ENCODE measurements at regions not wholly inside any gene's neighbourhood (a gene's known extent, or its start where the extent isn't known, plus 50 kb on each side); places are given as distances from the start of the nearest gene placed in this dataset.

DNA sequence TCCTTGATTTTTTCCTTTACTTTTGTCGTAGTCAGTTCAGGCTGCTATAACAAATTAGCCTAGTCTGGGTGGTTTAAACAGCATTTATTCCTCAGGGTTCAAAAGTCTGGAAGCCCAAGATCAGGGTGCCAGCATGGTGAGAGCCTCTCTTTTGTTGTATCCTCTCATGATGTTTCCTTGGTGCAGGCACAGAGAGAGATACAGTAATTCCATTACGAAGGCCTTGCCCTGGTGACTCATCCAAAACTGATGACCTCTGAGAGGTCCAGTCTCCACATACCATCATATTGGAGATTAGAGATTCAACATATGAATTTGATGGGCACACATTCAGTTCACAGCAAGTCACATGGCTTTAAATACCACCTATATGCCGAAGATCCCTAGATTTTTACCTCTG lies 253.8 kb downstream of the CYRIA start:
- DNase-seq (no peak), ATAC-seq (no peak)

DNA sequence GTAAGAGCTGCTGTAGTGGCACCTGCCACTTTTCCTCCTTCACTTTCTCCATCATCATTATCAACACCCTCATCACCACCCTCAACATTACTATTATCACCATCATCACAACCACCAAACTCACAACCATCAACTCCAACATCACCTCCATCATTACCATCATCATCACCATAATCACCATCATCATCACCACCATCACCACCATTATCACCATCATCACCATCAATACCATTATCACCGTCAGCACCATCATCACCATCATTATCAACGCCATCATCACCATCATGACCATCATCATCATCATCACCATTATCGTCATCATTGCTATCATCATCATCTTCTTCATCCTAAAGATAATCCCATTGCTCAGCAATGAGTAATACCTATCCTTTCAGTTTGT lies 255.8 kb downstream of the CYRIA start:
- ATAC-seq (no peak), DNase-seq (no peak)

DNA sequence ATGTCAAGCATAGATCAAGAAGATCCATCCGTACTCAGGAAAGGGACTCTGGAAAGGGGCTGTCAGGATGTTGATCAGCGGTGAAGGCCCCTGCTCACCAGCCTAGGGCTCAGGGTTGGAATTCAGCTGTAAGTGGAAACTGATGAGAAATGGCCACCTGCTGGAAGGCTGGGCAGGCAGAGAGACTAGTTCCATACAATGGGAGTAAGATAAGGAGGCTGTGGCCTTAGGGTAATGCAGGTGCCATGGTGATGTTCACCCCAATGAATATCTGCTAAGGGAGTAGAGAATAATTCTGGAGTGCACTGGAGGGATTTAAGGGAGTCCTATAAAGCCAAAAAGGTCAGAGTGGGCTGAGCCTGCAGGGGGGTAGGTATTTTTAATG lies 256.6 kb downstream of the CYRIA start:
- no peak for ATAC-seq
- DNase-seq: no peak

DNA sequence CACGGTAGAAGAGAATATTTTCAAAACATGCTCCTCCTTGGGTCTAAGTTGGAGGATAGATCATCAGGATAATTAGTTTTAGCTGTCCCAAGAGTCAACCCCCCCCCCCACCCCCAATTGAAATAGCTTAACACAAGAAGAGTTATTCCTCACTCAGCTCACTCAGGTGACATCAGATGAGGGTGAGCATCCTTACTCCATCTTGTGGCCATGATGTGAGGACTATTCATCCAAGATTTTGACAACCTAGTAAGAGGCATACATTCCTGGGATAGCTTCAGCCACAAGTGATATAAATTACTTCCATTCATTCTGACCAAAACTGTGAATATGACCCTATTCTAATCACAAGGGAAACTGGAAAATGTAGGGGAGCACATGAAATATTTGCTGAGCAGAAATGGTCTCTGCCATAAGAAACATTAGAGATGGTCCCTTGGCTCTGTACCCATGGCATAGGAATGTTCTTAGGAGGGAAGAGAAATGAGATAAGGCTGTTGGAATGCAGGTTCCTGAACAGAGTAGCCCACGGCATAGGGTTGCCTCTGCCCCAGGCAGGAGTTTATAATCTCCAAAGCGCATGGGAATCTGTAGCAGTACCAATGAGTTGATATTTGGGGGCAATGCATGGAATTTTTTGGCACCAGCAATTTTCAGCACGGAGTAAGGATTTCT lies 257.2 kb downstream of the CYRIA start:
- no peak for DNase-seq

DNA sequence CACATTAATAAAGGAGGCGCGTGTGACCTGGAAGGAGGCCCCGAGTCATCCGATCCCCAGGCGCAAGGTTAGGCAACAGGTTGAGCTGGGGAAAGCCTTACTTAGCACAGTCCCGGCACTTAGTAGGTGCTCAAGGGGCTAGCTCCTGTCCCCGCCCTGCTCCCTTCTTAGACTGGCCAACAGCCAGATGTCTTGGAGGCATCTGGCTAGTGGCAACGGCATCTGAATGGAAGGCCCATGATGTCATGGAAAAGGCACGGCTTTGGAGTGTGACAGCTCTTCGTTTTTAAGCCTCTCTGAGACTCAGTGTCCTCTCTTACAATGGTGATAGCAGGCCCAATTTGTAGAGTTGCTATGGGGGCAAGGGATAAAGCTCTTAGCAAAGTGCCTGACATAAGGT lies 258.3 kb downstream of the CYRIA start:
- no peak for ATAC-seq

More for the DNA sequence above, 257.2 kb downstream of the CYRIA start:
- ATAC-seq: no peak

DNA sequence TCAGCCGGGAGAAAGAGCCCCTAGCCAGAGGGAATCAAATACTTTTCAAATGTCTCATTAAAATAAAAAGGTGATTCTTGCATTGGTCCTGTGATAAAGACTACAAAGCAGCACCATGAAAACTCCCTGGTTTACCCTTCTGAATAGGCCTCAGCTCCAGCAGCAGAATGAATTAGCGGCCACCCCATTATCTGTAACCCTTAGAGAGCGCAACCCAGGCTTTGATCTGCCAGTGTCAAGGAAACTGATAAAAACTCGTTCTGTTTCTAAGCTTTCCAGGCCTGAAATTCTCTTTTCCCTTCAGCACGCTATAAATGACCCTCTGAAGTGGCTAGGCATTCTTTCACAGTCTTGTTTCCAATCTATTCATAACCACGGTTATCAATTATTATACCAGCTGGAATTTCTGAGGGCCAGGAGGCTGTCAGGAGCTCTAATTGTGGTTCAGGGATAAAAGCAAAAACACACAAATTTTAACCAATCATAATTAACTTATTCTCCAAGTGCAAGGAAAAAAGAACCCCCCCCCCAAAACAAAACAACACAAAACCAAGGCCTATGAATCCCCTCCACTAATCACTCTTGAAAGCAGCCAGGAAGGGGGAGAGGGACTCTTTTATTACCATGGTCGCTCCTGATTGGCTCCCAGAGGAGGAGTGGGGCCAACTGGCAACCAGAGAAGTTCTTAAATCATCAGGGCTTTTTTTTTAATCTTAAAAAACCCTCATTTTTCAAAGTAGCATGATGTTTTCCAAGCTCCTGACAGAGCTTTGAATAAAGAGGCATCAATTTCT lies 258.9 kb downstream of the CYRIA start:
- DNase-seq (no peak), ATAC-seq (no peak)

More for the DNA sequence above, 258.3 kb downstream of the CYRIA start:
- no peak for DNase-seq

DNA sequence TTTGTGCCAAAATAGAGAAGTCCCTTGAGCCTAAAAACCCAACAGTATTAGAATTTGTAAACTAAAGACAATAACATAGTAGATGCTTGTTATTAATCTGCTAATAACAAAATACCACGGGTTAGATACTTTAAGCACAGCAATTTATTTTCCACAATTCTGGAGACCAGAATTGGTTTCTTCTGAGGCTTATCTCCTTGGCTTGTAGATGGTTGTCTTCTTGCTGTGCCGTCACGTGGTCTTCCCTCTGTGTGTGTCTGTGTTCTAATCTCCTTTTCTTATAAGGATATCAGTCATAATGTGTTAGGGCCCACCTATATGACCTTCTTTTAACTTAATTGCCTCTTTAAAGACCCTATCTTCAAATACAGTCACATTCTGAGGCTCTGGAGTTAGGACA lies 260.1 kb downstream of the CYRIA start:
- ATAC-seq (no peak), DNase-seq (no peak)

DNA sequence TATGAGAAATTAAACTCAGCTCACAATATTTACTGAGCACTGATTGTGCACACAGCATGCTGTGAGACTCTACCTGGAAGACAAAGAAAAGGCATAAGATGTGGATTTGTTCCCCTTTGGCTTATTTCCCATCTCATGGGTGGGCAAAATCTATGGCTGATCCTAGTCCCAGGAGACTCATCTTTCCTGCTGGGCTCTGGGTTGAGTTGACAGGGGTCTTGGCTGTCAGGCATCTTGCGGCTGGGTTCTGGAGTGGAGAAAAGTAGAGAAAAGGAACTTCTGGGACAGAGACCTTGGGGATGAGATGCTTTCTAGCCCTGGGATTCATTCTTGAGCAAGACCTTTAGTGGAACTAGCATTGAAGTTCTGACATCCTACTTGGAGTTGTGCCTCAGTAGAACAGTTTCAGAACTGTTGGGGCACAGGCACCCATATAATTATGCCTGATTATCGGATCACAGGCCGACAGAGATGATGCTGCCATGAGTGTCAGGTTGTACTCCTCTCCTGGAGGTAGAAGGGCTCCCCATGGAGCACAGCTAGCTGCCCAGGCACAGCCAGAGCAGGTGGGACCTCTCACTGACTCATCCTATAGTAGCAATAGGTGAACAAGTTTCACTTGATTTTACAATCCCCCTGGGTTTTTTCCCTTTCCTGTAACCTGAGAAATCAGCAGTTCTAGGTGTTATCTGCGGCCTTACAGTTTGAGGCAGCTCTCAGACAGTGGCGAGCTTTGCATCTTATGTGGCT lies 260.9 kb downstream of the CYRIA start:
- no peak for DNase-seq
- ATAC-seq: no peak

DNA sequence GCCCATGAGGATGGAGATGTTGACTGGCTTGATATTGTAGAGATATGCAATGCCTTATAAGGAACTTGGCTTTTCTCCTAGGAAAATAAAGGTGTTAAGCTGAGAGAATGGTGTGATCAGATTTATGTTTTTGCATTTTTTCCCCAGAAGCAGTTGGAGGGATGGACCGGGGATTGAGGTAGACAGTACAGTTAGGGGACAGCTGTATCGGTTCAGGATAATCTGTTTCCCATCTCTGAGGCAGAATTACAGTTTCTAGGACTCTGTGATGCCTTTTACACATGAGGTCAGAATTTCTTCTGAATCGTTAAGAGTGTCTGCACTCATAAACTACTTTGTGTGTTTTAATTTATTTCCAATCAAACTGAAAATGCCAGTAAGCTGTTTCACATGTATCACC lies 261.5 kb downstream of the CYRIA start:
- DNase-seq (no peak), ATAC-seq (no peak)

DNA sequence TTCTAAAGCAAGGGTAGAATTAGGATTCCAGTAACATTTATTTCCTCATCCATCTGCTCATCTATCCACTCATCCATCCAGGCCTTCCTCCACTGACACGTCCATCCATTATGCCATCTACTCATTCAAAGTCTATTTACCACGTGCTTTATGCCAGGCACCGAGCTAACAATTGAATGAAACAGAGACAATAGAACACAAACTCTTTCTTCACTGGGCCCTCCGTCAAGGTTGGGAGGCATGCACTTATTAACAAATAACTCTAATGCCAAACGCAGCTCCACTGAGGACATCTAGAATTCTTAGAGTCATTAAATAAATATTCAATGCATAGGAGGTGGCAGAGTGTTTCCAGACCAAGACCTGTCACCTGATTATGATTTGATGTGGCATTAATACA lies 262.7 kb downstream of the CYRIA start:
- no peak for DNase-seq
- no peak for ATAC-seq

DNA sequence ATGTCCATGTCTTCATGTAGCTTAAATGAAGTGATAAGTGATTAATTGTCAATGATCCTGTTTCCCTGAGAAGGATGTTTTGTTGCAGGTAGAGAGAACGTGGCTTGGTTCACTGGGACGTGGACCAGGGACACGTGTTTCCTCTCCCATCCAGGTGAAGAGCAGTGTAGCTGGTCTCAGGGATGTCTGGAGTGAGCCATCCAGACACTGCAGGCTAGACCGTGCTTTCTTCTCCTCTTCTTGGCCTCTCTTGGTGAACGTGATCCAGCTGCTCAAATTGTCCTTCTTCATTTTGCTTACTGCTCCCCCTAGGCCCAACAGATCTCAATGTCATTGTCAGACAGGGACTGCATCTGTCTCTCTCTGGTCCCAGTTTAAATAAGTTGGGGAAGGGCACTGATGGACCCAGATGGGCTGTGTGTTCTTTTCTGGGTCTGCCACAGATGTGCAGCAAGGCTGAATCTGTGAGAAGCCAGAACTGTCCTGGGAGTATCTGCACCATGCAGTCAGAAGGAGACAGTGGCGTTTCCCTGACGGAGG lies 263.8 kb downstream of the CYRIA start:
- ATAC-seq: no peak
- no peak for DNase-seq

DNA sequence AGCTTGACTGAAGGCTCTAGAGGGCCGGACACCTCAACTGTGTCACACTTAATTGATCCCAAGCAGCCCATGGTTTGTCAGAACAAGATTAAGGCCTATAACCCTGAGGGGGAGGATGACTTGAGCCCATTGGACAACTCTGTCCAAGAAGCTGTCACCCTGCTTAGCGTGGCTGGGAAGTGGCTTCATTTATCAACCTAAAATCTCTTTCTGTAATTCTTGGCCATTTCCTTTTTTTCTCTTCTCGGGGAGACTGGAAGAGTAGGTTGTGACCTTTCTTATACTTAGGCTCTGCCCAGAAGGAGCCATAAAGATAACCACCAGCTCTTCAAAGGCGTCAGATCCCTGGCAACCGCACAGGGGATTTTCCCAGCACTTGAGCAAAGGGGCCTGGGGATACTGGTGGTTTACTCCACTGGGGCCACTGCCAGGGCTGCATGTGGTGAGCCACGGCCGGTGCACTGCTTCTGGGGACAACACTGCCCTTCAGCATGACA lies 265.5 kb downstream of the CYRIA start:
- ATAC-seq (no peak), DNase-seq (no peak)

DNA sequence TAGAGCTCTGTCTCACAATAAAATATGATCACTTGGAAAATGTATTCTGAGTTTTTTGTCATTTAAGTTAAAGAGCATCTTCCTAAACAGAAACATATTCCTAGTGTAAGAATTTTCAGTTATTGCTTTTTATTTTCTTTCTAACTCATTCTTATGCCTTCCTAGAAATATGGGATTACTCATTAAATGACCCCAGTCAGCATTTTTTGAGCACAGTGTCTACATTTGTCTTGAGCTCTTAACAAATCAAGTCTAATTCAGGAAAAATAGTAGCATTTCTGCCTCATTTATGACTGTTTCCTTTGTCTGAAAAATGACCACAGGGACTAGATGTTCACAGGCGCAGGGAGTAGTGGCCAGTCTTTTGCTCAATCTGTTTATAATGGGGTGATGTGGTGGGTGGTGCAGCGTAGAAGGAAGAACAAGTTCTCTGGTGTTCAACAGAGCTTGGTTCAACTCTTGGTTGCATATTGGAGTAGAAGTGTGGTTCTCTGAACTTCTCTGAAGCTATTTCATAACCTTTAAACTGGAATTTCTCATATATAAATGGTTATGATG lies 267.1 kb downstream of the CYRIA start:
- DNase-seq (no peak), ATAC-seq (no peak)

DNA sequence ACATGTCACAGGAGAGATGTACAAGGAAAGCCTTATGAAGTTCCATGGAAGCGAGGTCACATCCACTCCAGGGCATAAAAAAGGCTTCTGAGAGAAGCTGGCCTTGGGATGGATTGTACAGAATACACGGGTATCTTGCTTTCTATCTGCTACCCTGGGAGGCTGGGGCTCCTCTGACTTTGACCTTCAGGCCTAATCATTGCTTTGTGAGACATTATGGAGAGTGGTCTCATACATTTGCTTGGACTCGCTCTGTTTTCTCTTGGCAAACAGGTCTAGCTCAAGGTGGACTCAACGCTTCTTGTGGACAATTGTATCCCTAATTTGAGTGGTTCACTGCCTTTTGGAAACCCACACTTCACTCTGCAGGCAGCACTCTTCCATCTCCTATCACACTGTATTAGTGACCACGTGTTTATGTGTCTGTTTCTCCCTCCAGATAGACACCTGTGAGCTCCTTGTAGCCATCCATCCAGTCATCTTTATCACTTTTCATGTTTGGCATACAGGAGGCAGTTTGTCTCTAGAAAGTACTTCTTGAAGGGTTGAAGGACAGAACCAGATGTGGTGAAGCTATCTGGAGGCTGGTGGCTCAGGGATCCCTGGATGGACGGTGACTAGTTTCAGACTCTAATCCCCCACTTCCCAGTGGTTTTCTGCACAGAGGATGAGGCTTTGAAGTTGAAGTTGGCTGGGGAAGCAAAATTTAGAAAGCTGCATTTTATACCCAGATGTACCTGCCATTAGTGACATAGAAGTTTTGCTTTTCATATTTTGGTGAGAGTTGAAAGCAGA lies 267.8 kb downstream of the CYRIA start:
- no peak for ATAC-seq
- DNase-seq: no peak

DNA sequence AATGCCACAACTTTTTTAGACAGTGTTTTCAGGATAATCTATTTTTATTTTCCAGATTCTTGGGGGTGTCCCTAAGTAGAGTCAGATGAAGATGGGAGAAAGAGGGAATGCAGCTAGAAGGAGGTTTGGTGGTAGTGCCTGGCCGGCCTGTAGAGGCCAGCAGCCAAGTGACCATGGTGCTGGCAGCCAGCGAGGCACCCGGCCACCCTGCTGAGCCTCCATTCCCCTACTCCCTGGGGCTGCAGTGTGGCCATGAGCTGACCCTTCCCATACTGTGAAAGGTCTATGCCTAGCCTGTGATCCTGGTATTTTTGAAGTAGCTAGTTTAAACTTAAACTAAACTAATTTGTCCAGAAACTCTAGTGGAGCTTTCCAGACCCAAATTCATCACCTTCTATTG lies 268.6 kb downstream of the CYRIA start:
- no peak for DNase-seq
- ATAC-seq: no peak

DNA sequence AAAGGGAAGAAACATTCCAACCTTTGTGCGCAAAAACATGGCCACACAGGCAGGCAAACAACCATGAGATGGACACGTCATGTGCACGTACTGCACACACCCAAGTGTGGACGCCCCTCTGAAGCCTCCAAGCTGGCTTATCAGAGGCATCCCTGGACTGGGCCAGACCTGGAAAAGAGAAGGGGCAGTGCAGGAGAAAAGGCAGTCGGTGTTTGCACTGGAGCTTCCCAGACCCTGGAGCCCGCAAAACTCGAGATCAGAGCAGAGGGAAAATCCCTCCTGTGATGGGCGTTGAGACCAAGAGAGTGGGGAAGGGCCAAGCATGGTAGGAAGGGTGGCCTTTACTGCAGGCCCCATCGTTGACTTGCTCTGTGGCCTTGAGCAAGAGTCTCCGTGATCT lies 269.5 kb downstream of the CYRIA start:
- DNase-seq (no peak), ATAC-seq (no peak)

DNA sequence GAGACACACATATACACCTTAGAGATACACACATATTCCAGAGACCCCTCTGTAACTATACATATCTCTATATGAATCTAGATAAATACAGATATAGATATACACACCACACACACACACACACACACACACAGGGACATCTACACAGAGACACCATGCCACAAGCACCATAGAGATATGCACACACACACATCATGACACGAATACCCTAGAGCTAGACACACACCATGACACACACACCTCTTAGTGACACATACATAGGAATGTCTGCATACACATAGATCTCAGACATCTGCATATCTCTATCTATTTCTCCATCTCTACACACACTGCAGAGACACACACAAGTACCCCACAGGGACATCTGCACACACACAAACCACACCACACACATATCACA lies 270.0 kb downstream of the CYRIA start:
- DNase-seq: no peak
- ATAC-seq: no peak

DNA sequence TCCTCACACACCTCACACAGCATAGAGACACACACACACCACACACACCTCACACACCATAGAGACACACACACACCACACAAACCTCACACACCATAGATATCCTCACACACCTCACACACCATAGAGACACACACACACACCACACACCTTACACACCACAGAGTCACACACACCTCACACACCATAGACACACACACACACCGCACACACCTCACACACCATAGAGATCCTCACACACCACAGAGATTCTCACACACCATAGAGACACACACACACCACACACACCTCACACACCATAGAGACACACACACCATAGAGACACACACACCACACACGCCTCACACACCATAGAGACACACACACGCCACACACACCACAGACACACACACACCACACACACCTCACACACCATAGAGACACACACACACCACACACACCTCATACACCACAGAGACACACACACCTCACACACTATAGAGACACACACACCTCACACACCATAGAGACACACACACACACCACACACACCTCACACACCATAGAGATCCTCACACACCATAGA lies 270.6 kb downstream of the CYRIA start:
- DNase-seq (no peak), ATAC-seq (no peak)

DNA sequence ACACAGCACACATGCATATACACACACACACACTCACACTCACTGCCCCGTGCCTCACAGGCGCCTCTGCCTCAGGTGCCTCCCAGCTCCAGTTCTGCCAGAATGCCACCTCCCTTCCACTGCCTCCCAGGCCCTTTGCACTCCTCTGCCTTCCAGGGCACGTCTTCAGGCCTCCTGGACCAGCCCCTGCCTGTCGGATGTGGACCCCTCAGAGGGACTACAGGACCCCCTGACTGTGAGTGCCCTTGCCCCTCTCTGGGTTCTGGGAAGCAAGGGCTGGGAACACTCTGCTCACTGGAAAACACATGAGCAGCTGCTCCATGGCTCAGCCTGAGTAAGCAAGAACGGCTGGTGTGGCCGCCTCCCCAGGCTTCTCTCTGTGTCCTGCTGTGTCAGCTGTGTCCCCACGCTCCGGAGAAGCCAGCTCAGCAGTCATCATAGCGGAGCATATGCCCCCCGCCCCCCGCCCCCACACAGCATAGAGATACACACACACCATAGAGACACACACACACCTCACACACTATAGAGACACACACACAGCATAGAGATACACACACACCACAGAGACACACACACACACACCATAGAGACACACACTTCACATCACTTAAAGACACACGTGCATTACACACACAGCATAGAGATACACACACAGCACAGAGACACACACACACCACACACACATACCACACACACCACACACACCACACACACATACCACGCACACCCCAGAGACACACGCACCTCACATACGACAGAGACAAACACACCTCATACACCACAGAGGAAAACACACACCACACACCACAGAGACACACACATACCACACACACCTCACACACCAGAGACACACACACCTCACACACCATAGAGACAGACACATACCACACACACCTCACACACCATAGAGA lies 271.3 kb downstream of the CYRIA start:
- ATAC-seq (no peak), DNase-seq (no peak)

DNA sequence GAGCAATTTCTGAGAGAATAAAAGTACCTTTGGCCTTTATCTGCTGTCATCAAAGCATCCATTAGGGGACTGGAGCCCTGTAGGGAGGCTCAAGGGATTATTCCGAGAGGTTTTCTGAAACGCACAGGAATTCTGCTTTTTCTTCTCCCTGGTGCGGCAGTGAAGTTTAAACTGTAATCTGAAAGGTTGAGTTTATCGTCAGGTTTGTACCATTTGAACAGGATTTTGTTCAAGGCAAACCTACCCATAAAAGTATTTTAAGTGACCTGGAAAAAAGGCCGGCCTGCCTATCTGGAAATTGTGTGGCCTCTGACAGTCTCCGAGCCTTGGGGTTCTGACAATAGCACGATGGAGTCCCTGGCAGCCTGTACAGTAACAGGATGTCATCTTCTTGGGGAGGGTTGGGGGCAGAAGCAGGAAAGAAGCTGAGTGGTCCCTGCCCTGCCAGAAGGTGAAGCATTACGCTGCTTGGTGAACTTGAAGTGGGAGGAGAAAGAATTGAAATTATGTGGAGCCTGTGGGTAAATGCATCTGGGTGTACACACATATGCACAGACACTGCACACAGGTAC lies 272.0 kb downstream of the CYRIA start:
- ATAC-seq (no peak), DNase-seq (no peak)

Measured in stimulated activated naive CD8-positive, alpha-beta T cell treated with anti-CD3 and anti-CD28 coated beads, Interleukin-15, Interleukin-2, amounts not matched to agents 100 U/mL and 50 U/mL, for 24 hours (primary cell).